ENCODE measurements at regions not wholly inside any gene's neighbourhood (a gene's known extent, or its start where the extent isn't known, plus 50 kb on each side); places are given as distances from the start of the nearest gene placed in this dataset.

GRCh38 chr2:30354621-30355020 lies 92.4 kb upstream of the LCLAT1 start:
- Mint-ChIP-seq H3K9me3 (peaks cover 0 to 6% (median 0%) of the 10 kb centered on the region in 7 donors), H3K4me1 (no peaks in the 10 kb centered on the region), H3K27ac (no peak overlapping the region), H3K27me3 (ENCODE audit: low read depth in 3 of 3) (peaks cover 6 to 15% (median 9%) of the 10 kb centered on the region in 3 donors), H3K4me3 (no peak overlapping the region), H3K36me3 (no peaks in the 10 kb centered on the region)
- no peak overlapping the region for H2AFZ ChIP-seq (ENCODE audit: insufficient read depth, low read depth, low read length, poor library complexity, severe bottlenecking)
- no peak for TF ChIP-seq CTCF (IDR thresholded peaks at IDR 0.05)
- H3K79me2 ChIP-seq (ENCODE audit: insufficient read depth, low read length), result no peaks in the 10 kb centered on the region
- no peak overlapping the region for H3K4me2 ChIP-seq (replicated peaks; ENCODE audit: extremely low read depth, low read length, poor library complexity, severe bottlenecking)
- H3K9ac ChIP-seq (ENCODE audit: insufficient read depth, low read length, poor library complexity, severe bottlenecking), result no peak overlapping the region
- no peaks in the 10 kb centered on the region for H3K36me3 ChIP-seq (replicated peaks in 1 of 2; ENCODE audit: control insufficient read depth in 1 of 2, insufficient read depth in 2 of 2, low read length in 2 of 2)
- no peak overlapping the region for H3K4me3 ChIP-seq (replicated peaks in 1 of 3; ENCODE audit: low read depth in 2 of 3, low read length in 3 of 3)
- no peak overlapping the region for H3K27ac ChIP-seq (ENCODE audit: low read depth in 1 of 2, low read length in 2 of 2)
- WGBS (ENCODE audit: insufficient coverage), result no CpG with 5 or more reads among the region's 1 CpG
- intact Hi-C loops (cut with micrococcal nuclease), result no loop called here
- no peaks in the 10 kb centered on the region for H3K4me1 ChIP-seq (ENCODE audit: control insufficient read depth in 1 of 2, insufficient read depth in 2 of 2, low read length in 2 of 2)
- no peak for DNase-seq
- H3K27me3 ChIP-seq (ENCODE audit: control insufficient read depth in 2 of 2, insufficient read depth in 2 of 2, low read length in 2 of 2), result no peaks in the 10 kb centered on the region
- H4K20me1 ChIP-seq (ENCODE audit: insufficient read depth, low read length), result no peaks in the 10 kb centered on the region
- H3K9me3 ChIP-seq (replicated peaks in 1 of 2; ENCODE audit: control insufficient read depth in 1 of 2, insufficient read depth in 1 of 2, low read length in 2 of 2), result no peaks in the 10 kb centered on the region

- Histone ChIP-seq H3K4me1 (ENCODE audit: control insufficient read depth in 1 of 2, insufficient read depth in 2 of 2, low read length in 2 of 2) (no peaks in the 10 kb centered on the region), H3K4me2 (replicated peaks; ENCODE audit: extremely low read depth, low read length, poor library complexity, severe bottlenecking) (no peak overlapping the region), H3K27ac (ENCODE audit: low read depth in 1 of 2, low read length in 2 of 2) (no peak overlapping the region), H3K9ac (ENCODE audit: insufficient read depth, low read length, poor library complexity, severe bottlenecking) (no peak overlapping the region), H3K27me3 (ENCODE audit: control insufficient read depth in 2 of 2, insufficient read depth in 2 of 2, low read length in 2 of 2) (no peaks in the 10 kb centered on the region), H2AFZ (ENCODE audit: insufficient read depth, low read depth, low read length, poor library complexity, severe bottlenecking) (no peak overlapping the region), H4K20me1 (ENCODE audit: insufficient read depth, low read length) (no peaks in the 10 kb centered on the region), H3K4me3 (replicated peaks in 1 of 3; ENCODE audit: low read depth in 2 of 3, low read length in 3 of 3) (no peak overlapping the region), H3K36me3 (replicated peaks in 1 of 2; ENCODE audit: control insufficient read depth in 1 of 2, insufficient read depth in 2 of 2, low read length in 2 of 2) (no peaks in the 10 kb centered on the region), H3K9me3 (replicated peaks in 1 of 2; ENCODE audit: control insufficient read depth in 1 of 2, insufficient read depth in 1 of 2, low read length in 2 of 2) (no peaks in the 10 kb centered on the region), H3K79me2 (ENCODE audit: insufficient read depth, low read length) (no peaks in the 10 kb centered on the region)
- intact Hi-C loops (cut with micrococcal nuclease), result no loop called here
- Mint-ChIP-seq H3K27me3 (ENCODE audit: low read depth in 3 of 3) (peaks cover 6 to 15% (median 6%) of the 10 kb centered on the region in 3 donors), H3K36me3 (no peaks in the 10 kb centered on the region), H3K4me1 (no peaks in the 10 kb centered on the region), H3K9me3 (peaks cover 0 to 4% (median 0%) of the 10 kb centered on the region in 7 donors), H3K4me3 (no peak overlapping the region), H3K27ac (no peak overlapping the region)
- no peak for TF ChIP-seq CTCF (IDR thresholded peaks at IDR 0.05)
- WGBS (ENCODE audit: insufficient coverage), result 86% methylated on average over 1 of the region's 3 CpGs
- no peak for DNase-seq
Measured at GRCh38 chr2:30355306-30355705, 91.7 kb upstream of the LCLAT1 start.

Data from CD14-positive monocyte (primary cell).